Inflammatory macrophage treated with lipopolysaccharide for 4 hours (primary cell): ENCODE measurements at regions not wholly inside any gene's neighbourhood (a gene's known extent, or its start where the extent isn't known, plus 50 kb on each side); places are given as distances from the start of the nearest gene placed in this dataset.
A peak's percentile ranks its signal among the peaks of the same experiment; 100 is the strongest.
"Not testable (repeated sequence)": the region's sequence is repeated elsewhere in the genome, so short reads cannot be mapped to it uniquely, and the experiment has no call there.

Experiments used
- DNase-seq: peaks from one replicate; pipeline ENCODE4 v3.0.0-alpha.2; 2020

DNA sequence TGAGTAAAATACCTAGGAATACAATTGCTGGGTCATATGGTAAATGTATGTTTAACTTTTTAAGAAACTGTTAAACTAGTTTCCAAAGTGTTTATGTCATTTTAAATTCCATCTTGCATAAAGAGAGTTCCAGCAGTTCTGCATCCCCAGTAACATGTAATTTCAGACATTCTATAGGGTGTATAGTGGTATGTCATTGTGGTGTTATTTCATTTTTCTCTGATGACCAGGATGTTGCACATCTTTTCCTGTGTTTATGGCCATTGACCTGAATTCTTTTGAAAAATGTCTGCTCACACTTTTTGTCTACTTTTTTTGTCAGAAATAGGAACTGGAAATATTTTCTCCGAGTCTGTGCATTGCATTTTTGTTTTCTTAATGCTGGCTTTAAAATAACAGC is 128.9 kb downstream of the TMEM200A start:
- DNase-seq, result no peak

GRCh38 chr6:130500693-130501092 is 134.9 kb downstream of the TMEM200A start:
- no peak for DNase-seq

DNA sequence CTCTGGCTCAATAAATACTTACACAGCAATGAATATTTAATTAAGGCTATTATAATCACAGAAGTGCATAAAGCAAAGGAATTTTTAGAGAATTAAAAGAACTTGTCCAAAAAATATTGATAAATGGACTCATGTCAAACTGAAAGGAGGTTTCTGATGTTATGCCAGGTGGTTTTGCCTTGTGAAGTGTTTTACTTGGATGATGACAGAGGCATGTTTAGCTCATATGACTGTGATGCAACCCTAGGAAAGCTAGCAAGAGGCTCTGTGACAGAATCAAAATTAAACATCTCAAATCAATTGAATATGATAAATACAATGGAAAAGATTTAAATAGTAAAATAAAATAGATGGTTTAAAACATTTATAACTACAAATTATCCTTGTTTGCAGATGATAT is 137.3 kb downstream of the TMEM200A start:
- DNase-seq, result peak; percentile 13

DNA sequence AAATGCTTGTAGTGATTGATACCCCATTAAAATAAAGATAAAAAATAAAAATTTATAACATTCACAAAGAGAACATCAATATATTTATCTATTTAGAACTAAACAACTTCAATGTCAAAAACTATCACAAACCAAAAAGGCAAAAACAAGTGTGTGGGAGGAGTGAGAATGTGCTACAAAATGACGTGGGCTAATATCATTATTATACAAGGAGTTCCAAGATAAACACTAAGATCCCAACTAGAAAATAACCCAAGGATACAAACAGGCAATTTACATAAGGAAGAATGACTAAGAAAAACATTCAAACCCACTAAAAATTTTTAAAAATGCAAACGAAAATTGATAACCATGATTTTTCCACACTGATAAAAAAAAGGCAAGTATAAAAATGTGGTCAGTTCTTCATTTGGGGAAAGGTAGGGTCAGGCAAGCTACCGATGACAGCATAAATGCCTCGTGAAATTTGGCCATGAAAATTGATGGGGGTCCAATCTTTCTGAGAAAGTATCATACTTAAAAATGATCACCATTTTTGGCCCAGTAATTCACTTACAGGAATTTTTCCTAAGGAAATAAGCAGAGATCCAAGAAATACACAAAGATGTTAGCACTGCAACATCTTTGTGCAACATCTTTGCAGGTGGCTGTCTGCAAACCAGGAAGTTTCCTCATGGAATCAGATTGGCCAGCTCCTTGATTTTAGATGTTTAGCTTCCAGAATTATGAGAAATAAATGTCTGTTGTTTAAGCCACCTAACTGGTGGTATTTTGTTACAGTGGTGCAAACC is 140.2 kb downstream of the TMEM200A start:
- DNase-seq, result no peak

- not testable (repeated sequence) for DNase-seq
Measured at GRCh38 chr6:130507005-130507665, 141.3 kb downstream of the TMEM200A start.

DNA sequence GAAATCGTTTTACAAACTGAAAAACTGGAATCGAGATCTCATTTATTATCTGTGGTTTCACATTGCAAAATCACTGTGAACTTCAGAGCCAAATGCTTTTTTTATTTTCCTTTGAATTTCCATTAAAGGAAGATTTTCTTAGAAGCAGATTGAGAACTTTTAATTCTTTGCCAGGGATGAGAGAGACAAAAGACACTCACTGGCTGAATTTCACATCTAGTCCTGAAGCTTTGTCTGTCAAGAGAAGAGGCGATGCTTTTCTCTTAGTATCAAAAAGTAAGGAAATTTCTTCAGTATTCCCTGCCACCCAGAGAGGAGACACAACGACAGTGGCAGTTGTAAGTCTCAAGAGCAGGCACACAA is 141.8 kb downstream of the TMEM200A start:
- DNase-seq, result no peak

DNA sequence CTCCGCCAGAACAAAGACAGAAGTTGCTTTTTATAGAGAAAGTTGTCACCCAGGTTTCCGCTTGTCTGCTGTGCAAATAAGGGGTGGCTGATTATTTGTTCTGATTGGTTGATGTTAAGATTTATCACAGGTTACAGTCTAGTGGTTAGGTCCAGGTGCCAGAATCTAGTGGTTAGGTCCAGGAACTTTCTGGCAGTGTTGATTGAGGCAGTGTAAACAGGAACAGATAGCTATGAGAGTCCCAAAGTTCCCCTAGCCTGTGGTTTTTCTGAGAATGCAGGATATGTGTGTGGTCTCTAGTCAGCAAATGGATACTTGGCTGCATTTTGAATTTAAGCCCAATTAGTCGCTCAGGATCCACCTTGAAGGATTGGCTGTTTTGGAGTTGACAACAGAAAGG is 148.0 kb downstream of the TMEM200A start:
- DNase-seq, result no peak

GRCh38 chr6:130514712-130515111 is 148.9 kb downstream of the TMEM200A start:
- no peak for DNase-seq

DNA sequence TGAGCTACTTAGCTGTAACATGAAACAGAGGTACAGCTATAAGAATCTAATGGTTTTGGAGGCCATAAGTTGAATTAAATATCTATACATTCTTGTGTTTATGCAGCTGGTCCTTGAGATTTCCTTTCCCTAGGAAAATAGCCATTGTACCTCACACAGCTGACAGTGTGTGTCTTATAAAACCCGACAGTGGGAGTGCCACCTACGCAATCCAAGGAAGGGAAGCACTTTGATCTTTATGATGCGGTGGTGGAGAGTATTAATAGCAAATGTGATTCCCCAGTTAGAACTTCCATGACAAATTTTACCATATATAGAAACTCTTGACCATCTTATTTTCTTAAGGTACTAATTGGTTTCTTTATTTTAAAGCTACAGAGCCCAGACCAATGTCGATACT is 149.5 kb downstream of the TMEM200A start:
- no peak for DNase-seq

GRCh38 chr6:130516604-130517003 is 150.8 kb downstream of the TMEM200A start:
- no peak for DNase-seq

DNA sequence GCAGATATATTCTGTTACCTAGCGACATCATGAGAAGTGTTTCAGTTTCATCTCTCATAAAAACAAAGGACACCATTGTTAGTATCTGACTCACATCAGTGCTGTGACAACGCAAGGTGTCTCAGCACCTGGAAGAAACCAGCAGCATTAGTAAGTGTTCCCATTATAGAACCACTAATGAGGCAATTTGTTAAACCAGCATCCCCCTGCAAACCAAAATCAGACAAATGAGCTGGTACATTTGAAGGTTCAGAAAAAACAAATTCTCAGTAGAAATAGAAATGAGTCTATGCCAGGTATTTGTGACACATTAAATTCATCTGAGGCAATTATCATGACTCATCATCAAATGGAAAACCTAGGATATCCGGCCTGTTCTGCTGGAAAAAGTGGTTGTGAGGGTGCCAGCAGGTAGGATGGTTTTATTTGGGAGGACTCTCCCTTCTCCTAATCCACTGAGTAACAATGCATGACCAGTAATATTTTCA is 151.7 kb downstream of the TMEM200A start:
- no peak for DNase-seq

GRCh38 chr6:130518588-130518987 is 152.8 kb downstream of the TMEM200A start:
- no peak for DNase-seq

GRCh38 chr6:130520221-130520620 is 154.4 kb downstream of the TMEM200A start:
- DNase-seq, result no peak

DNA sequence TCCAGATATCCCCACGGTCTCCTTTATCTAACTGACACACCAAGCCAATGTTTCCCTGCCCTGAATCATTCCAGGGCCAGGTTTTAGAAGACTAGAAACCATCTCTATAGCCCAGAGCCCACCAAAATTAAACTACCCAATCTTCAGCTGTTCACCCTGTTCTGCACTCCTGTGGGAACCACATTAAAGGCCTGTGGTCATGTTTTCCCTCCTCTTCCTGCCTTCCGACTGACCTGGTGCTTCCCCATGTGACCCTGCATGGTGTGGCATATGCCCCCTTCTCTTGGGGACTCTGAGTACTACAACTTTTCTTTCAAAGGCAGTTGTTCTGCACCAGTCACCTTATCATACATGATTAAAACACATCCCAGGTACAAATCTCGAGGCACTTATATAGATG is 155.0 kb downstream of the TMEM200A start:
- DNase-seq, result no peak

DNA sequence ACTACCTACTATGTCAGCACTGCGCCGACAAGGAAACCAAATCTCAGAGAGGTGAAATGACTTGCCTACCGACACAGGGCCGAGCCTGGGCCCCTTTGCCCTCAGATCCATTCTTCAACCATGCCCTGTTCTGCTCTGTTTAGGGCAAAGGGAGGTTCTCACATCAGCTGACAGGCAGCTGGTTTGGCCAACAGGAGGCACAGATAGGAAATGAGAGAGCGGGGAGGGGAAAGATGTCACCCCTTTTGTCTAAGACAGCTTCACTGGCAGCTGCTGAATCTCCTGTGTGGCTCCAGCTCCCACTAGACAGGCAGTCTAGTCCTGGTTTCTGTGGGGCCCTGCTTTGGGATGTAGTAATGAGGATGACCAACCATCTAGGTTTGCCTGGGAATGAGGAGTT is 158.7 kb downstream of the TMEM200A start:
- DNase-seq, result no peak

GRCh38 chr6:130525408-130525807 is 159.6 kb downstream of the TMEM200A start:
- no peak for DNase-seq

- no peak for DNase-seq
Measured at GRCh38 chr6:130526466-130526865, 160.6 kb downstream of the TMEM200A start.

DNA sequence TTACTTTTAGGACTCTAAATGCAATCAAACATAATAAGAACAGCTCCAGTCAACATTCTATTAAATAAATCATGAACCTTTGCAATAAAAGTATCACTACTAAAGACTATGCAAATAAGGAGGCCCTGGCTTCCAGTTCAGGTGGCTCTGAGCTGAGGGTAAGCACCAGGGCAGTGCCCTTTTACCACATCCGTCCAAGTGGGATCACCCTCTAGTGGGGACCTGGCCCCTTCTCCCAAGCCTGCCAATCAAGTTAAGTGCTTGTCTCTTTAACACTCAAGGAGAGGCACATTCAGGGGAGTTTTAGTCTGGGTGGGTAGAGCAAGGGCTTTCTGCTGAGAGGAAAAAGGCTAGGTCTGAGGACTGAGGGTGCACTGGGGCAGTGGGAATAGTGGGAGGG is 161.4 kb downstream of the TMEM200A start:
- no peak for DNase-seq

GRCh38 chr6:130529569-130530149 is 163.8 kb downstream of the TMEM200A start:
- DNase-seq, result no peak

- no peak for DNase-seq
Measured at GRCh38 chr6:130534627-130535026, 168.8 kb downstream of the TMEM200A start.

DNA sequence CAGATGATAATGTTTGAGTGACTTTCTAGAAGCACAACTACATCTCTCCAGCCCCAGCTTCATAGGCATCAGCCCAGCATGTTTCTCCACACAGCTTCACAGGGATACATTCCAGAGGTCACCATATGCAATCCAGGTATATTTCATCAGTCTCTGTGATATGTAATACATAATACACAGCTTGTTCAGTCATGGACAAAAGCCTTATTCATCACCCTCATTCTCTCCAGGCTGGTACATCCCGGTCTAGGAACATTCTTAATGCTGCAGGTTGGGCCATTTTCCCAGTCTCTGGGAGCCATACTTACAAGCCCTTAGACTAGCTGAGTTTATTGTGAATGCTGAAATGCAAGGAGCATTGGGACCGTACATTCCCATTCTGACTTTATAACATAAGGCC is 169.4 kb downstream of the TMEM200A start:
- DNase-seq, result no peak

GRCh38 chr6:130537447-130537846 is 171.6 kb downstream of the TMEM200A start:
- DNase-seq, result no peak

- DNase-seq, result no peak
Measured at GRCh38 chr6:130547723-130548122, 181.9 kb downstream of the TMEM200A start.

DNA sequence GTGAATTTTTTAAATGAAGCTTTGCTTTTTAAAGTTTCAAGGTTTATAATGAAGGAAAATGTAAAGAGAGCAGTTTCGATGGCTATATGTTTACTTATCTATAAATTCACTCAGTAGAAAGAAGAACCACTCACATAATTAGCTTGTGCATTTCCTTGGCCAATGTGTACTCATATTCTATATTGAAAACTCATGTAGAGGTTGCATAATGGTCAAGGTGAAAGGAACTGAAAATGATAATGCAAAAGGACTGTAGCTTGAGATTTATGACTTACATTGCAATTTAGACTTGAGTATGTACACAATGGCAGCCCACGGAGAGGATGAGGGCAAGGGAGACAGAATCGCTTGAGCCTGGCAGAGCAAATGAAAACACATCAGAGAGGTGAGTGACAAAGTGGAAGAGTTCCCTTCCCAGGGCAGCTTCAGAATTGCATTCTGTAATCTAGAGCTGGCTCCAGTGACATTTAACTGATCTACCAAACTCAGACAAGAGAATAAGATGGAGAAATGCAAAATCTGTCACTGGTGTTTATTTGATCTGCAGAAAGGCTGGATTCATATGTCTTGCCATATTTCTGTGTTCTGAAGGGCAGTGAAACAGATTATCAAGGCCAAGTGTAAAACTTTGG is 191.8 kb downstream of the TMEM200A start:
- peak; percentile 3 for DNase-seq
